CD4-positive, alpha-beta T cell (primary cell): ENCODE measurements at regions not wholly inside any gene's neighbourhood (a gene's known extent, or its start where the extent isn't known, plus 50 kb on each side); places are given as distances from the start of the nearest gene placed in this dataset.
"Not testable (repeated sequence)": the region's sequence is repeated elsewhere in the genome, so short reads cannot be mapped to it uniquely, and the experiment has no call there.

ENCODE experiments used
- ATAC-seq: fragments of 200-7000 bp; cut with Tn5 transposase; one replicate; pipeline ENCODE4 v1.10.0; 2022; ENCODE audit warnings: mild to moderate bottlenecking; ENCODE audit not compliant: poor library complexity
- CTCF ChIA-PET: fragments of 350-600 bp; sonication (Branson Sonifier 250); formaldehyde crosslinking; loops from one replicate; lab custom pipeline; 2021; ENCODE audit warnings: antibody characterized with exemption, inconsistent platforms; lab: Charles Lee
- POLR2A ChIA-PET: fragments of 350-600 bp; sonication (Branson Sonifier 250); formaldehyde crosslinking; loops from one replicate; lab custom pipeline; 2021; ENCODE audit warnings: antibody characterized with exemption, inconsistent platforms; lab: Charles Lee
- DNase-seq, 14 experiments: peaks; one replicate each; pipeline ENCODE4 v3.0.0-alpha.2; 2013 to 2020; ENCODE audit warnings: mixed read lengths in 2 of 14
- H3K27ac ChIP-seq, 2 donors: one replicate each; pipeline versions ENCODE4 v1.5.1 to v1.7.0; 2013; ENCODE audit warnings: low read length in 2 of 2, low read depth in 1 of 2, mild to moderate bottlenecking in 1 of 2
- H3K27me3 ChIP-seq, 2 experiments: 1 replicate in 1 of 2; 2 replicates in 1 of 2; pipeline versions ENCODE4 v1.6.1 to v1.7.0; 2013; ENCODE audit warnings: low read length in 2 of 2, control low read depth in 1 of 2, mild to moderate bottlenecking in 1 of 2, moderate library complexity in 1 of 2; ENCODE audit not compliant: insufficient read depth in 2 of 2, control insufficient read depth in 1 of 2
- H3K36me3 ChIP-seq: one replicate; pipeline ENCODE4 v1.6.1; 2013; ENCODE audit warnings: low read length, control low read depth; ENCODE audit not compliant: insufficient read depth
- H3K4me1 ChIP-seq: one replicate; pipeline ENCODE4 v1.6.1; 2013; ENCODE audit warnings: low read length, control low read depth; ENCODE audit not compliant: insufficient read depth
- H3K4me3 ChIP-seq: one replicate; pipeline ENCODE4 v1.5.1; 2013; ENCODE audit warnings: mild to moderate bottlenecking, low read length, moderate library complexity
- H3K9me3 ChIP-seq, 2 experiments: 1 replicate in 1 of 2; 2 replicates in 1 of 2; pipeline versions ENCODE4 v1.6.1 to v1.7.0; 2013; ENCODE audit warnings: low read length in 2 of 2, mild to moderate bottlenecking in 2 of 2, control low read depth in 1 of 2, moderate library complexity in 1 of 2; ENCODE audit not compliant: control insufficient read depth in 1 of 2, insufficient read depth in 1 of 2
- H3K27ac Mint-ChIP-seq: one replicate; pipeline ENCODE4 v1.8.0; 2020; ENCODE audit warnings: mixed read lengths
- H3K27me3 Mint-ChIP-seq: one replicate; pipeline ENCODE4 v1.8.0; 2021; ENCODE audit warnings: mixed read lengths
- H3K36me3 Mint-ChIP-seq: one replicate; pipeline ENCODE4 v1.8.0; 2021; ENCODE audit warnings: low read depth, mixed read lengths
- H3K4me1 Mint-ChIP-seq: one replicate; pipeline ENCODE4 v1.8.0; 2021; ENCODE audit warnings: low read depth, mixed read lengths
- H3K4me3 Mint-ChIP-seq: one replicate; pipeline ENCODE4 v1.8.0; 2020; ENCODE audit warnings: mild to moderate bottlenecking, mixed read lengths
- H3K9me3 Mint-ChIP-seq: one replicate; pipeline ENCODE4 v1.8.0; 2020; ENCODE audit warnings: mixed read lengths
- CTCF ChIP-seq: fragments of 200-600 bp; IDR thresholded peaks from one replicate; pipeline ENCODE4 v1.8.0; 2022; ENCODE audit warnings: antibody characterized with exemption, mild to moderate bottlenecking
- intact Hi-C, 2 experiments: fragments of 100-400 bp; cut with DNase I in 1 of 2; cut with micrococcal nuclease in 1 of 2; formaldehyde crosslinking; loops; one replicate each; pipeline versions ENCODE4 v1.15.1 to v1.9.0; 2023 to 2025; cut with DNase I, micrococcal nuclease

GRCh38 chr7:57821438-57822382, 371.7 kb downstream of the ZNF716 start:
- H3K9me3 Mint-ChIP-seq: peaks cover 12% of the 10 kb centered on the region
- Histone ChIP-seq H3K27ac (no peak overlapping the region), H3K4me3 (no peak overlapping the region), H3K36me3 (no peaks in the 10 kb centered on the region), H3K9me3 (peaks cover 10 to 68% of the 10 kb centered on the region in 2 experiments), H3K27me3 (no peaks in the 10 kb centered on the region), H3K4me1 (no peaks in the 10 kb centered on the region)
- intact Hi-C loops: loop anchor here in 1 of 2 experiments (10.0 kb wide), 1 partner anchor 177 kb away; no protein-coding TSS in a partner anchor
- H3K27ac Mint-ChIP-seq: no peak overlapping the region
- ChIA-PET CTCF (no interaction called here), POLR2A (no interaction called here)
- no peaks in the 10 kb centered on the region for H3K27me3 Mint-ChIP-seq
- ATAC-seq: no peak
- no peak overlapping the region for H3K4me3 Mint-ChIP-seq
- H3K36me3 Mint-ChIP-seq: no peaks in the 10 kb centered on the region
- no peak for TF ChIP-seq CTCF
- DNase-seq: no peak
- no peaks in the 10 kb centered on the region for H3K4me1 Mint-ChIP-seq

- DNase-seq, H3K36me3 Mint-ChIP-seq, H3K27ac ChIP-seq, H3K4me1 ChIP-seq, H3K27ac Mint-ChIP-seq, H3K27me3 Mint-ChIP-seq, H3K36me3 ChIP-seq, ATAC-seq, H3K4me3 ChIP-seq, H3K4me1 Mint-ChIP-seq, POLR2A ChIA-PET, CTCF ChIA-PET, H3K4me3 Mint-ChIP-seq, H3K27me3 ChIP-seq: not testable (repeated sequence)
- intact Hi-C loops: loop anchor here in 1 of 2 experiments (10.0 kb wide), 1 partner anchor 182 kb away; no protein-coding TSS in a partner anchor
- H3K9me3 Mint-ChIP-seq: peaks cover 10% of the 10 kb centered on the region
- peaks cover 0 to 30% of the 10 kb centered on the region in 2 experiments for H3K9me3 ChIP-seq
Measured at GRCh38 chr7:57826548-57826947, 376.6 kb downstream of the ZNF716 start.

- H3K9me3 Mint-ChIP-seq, H3K9me3 ChIP-seq, H3K27ac ChIP-seq, H3K36me3 Mint-ChIP-seq, intact Hi-C loops, CTCF ChIA-PET, H3K4me3 Mint-ChIP-seq, ATAC-seq, DNase-seq, H3K27ac Mint-ChIP-seq, H3K36me3 ChIP-seq, H3K4me1 ChIP-seq, H3K27me3 Mint-ChIP-seq, H3K4me3 ChIP-seq, POLR2A ChIA-PET, H3K4me1 Mint-ChIP-seq, H3K27me3 ChIP-seq: not testable (repeated sequence)
Measured at GRCh38 chr7:57835161-57835560, 385.2 kb downstream of the ZNF716 start.

- not testable (repeated sequence) for H3K4me3 ChIP-seq
Measured at GRCh38 chr7:57839152-57839551, 389.2 kb downstream of the ZNF716 start.

More at GRCh38 chr7:57839152-57839551, 389.2 kb downstream of the ZNF716 start:
- ATAC-seq, intact Hi-C loops, H3K9me3 ChIP-seq, H3K4me3 Mint-ChIP-seq, H3K27ac Mint-ChIP-seq, H3K4me1 ChIP-seq, H3K4me1 Mint-ChIP-seq, H3K27me3 ChIP-seq, H3K36me3 ChIP-seq, DNase-seq, CTCF ChIA-PET, H3K27ac ChIP-seq, H3K36me3 Mint-ChIP-seq, H3K27me3 Mint-ChIP-seq, POLR2A ChIA-PET, H3K9me3 Mint-ChIP-seq: not testable (repeated sequence)
